ENCODE measurements at regions not wholly inside any gene's neighbourhood (a gene's known extent, or its start where the extent isn't known, plus 50 kb on each side); places are given as distances from the start of the nearest gene placed in this dataset.
"Not testable (repeated sequence)": the region's sequence is repeated elsewhere in the genome, so short reads cannot be mapped to it uniquely, and the experiment has no call there.

DNA sequence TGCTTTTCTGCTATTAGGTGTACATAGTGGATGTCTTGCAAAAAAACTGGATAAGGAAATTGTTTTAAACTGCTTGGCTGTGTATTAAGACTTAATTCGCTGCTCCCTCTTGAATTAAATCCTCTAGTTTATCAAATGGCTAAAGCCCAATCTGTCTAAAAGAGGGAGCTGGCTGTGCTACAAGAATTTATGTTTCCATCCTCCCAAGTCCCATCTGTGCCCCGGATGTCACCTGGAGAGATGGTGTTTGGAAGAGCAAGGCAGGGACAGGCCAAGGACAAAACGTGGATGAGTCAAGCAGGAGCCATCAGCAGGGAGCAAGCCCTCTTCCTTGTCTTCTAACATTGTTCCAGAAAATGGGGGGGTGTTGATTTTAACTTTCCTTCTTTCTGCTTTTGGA is 171.3 kb upstream of the LCORL start:
- no peak for DNase-seq (ENCODE audit: low read depth, low spot score)

DNA sequence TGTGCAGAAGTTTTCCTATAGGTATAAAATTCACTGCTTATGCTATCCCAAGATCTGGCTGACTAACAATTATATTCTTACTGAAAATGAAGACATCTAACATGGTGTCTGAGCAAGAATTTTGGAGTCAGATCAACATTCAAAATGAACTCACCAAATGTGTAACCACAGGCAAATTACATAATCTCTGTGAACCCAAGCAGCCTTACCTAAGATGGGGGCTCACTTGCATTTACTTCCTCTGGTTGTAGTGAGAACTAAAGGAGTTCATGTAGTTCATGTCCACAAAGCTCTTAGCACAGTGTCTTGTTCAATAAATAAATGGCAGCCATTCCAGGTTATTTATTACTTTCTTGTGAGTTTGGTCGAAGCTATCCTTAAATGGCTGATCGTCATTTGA is 163.9 kb upstream of the LCORL start:
- DNase-seq (ENCODE audit: low read depth, low spot score): no peak

DNA sequence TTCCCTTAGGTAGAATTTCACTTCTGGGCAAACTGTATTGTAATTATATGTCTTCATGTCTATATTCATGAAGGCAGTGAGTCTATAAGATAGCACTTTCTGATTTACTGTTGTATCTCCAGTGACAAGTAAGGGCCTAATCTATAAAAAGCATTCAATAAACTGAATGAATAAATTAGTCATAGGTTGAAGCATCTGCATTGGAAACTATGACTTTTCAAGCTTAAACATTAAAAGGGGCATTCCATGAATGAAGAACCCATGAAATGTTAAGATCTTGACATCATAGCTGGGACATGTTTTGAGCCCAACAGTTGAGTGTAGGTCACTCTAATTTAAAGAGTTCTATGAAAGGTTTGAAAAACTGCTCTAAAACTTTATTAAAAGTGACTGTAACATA is 159.3 kb upstream of the LCORL start:
- no peak for DNase-seq (ENCODE audit: low read depth, low spot score)

DNA sequence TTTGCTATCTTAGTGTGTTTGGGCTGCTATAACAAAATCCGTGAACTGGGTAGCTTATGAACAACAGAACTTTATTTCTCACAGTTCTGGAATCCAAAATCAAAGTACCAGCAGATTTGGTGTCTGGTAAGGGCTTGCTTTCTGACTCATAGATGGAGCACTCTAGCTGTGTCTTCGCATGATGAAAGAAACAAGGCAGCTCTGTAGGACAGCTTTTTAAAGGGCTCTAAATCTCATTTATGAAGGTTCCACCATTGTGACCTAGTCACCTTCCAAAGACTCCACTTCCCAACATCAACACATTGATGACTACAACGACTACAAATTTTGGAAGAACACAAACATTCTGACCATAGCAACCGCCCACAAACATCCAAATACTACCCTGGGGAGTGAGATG is 158.6 kb upstream of the LCORL start:
- no peak for DNase-seq (ENCODE audit: low read depth, low spot score)

DNA sequence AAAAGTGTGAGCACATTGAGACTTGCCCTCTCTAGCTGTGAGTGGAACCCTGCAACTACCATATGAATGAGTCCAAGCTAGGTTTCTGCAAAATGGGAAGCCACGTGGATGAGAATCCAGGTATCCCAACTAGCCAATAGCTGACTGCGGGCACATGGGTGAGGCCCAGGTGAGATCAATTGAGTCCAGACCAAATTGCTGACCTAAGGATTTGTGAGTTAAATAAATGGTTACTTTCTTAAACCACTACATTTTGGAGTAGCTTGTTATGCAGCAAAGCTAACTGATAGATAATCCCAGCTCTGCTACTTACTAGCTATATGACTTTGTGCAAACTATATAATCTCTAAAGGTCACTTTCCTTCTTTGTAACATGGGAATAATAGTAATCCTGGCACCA is 150.3 kb upstream of the LCORL start:
- DNase-seq (ENCODE audit: low read depth, low spot score): no peak

DNA sequence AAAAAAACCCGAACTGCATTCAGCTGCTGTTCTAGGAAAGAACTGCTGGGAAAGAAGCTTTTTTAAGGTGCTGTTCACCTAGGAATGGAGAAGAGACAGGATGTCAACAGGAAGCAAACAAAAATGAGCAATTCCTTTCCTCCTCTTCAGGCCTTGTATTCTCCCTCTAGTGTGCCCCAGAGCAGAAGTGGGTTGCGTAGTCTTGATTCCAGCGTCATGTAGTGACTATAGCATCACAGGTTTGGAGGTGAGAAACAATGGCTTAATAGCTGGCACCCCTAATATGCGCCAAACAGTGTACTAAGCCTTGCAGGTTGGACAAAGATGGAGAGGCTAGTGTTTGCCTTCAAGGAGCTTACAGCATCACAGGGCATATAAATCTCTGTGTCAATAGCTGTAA is 146.3 kb upstream of the LCORL start:
- DNase-seq (ENCODE audit: low read depth, low spot score): no peak

DNA sequence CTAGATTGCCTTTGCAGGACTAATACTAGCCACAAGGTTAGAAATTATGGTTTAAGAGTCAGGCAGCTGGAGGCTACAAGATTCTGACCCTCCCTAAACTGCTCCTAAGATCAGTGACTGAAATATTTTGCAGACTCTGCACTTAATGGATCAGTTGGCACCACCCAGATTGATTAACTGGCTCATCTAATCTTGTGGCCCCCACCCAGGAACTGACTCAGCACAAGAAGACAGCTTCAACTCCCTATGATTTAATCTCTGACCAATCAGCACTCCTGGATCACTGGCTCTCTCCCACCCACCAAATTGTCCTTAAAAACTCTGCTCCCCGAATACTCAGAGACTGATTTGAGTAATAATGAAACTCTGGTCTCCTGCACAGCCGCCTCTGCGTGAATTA is 145.4 kb upstream of the LCORL start:
- no peak for DNase-seq (ENCODE audit: low read depth, low spot score)

DNA sequence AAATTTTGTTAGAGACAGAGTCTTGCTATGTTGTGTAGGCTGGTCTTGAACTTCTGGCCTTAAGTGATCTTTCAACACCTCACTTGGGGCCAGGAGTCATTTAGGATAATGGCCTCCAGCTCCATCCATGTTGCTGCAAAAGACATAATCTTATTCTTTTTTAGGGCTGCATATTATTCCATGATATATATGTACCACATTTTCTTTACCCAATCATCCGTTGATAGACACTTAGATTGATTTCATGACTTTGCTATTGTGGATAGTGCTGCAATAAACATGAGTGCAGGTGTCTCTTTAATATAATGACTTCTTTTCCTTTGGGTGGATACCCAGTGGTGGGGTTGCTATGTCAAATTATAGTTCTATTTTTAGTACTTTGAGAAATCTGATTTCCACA is 140.9 kb upstream of the LCORL start:
- no peak for DNase-seq (ENCODE audit: low read depth, low spot score)

DNA sequence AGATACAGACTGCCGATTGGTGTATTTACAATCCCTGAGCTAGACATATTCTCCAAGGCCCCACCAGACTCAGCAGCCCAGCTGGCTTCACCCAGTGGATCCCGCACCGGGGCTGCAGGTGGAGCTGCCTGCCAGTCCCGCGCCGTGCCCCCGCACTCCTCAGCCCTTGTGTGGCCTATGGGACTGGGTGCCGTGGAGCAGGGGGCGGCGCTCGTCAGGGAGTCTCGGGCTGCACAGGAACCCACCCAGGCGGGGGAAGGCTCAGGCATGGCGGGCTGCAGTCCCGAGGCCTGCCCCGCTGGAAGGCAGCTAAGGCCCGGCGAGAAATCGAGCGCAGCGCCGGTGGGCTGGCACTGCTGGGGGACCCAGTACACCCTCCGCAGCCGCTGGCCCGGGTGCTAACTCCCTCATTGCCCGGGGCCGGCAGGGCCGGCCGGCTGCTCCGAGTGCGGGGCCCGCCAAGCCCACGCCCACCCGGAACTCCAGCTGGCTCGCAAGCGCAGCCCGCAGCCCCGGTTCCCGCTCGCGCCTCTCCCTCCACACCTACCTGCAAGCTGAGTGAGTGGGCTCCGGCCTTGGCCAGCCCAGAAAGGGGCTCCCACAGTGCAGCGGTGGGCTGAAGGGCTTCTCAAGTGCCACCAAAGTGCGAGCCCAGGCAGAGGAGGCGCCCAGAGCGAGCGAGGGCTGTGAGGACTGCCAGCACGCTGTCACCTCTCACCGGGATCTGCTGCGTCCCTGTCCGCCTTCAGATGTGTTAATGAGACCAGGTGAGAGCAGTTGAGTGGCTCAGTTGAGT is 137.8 kb upstream of the LCORL start:
- not testable (repeated sequence) for DNase-seq (ENCODE audit: low read depth, low spot score)

DNA sequence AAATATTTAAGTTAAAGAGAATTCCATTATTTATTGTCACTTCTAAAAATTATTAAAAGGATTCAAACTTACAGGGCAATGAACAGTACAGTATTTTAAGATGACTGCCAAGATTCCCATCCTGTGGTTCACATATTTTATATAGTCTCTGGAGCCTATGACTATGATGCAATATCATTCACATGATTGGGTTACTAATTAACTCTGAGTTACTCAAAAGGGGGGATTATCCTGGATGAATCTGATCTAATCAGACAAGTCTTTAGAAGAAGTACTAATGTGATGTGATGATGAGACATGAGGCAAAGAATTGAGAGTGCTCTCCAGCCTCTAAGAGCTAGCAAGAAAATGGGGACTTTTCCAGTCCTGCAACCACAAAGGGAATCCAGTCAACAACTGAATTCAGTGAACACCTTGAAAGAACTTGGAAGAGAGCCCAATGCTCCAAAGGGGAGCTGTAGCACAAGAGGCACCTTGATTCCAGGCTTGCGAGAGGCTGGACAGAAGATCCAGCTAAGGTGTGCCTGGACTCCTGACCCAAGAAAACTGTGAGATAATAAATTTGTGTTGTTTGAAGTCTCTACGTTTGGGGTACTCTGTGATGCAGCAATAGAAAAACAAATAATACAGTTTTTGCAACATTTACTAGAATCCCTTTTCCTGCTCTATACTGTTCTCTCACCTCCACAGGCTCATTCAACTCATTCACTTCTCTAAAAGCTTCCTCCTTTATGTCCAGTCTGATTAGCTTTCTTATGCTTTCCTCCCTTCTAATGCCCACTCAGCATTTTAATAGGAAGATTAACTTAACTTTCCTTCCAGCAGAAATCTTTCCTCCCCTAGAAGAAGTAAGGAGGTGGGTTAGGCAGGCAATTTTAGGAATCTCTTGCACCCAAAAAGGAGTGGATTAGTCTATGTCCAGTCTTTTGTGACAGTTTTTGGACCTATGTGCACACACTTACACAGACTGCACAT is 133.8 kb upstream of the LCORL start:
- no peak for DNase-seq (ENCODE audit: low read depth, low spot score)

DNA sequence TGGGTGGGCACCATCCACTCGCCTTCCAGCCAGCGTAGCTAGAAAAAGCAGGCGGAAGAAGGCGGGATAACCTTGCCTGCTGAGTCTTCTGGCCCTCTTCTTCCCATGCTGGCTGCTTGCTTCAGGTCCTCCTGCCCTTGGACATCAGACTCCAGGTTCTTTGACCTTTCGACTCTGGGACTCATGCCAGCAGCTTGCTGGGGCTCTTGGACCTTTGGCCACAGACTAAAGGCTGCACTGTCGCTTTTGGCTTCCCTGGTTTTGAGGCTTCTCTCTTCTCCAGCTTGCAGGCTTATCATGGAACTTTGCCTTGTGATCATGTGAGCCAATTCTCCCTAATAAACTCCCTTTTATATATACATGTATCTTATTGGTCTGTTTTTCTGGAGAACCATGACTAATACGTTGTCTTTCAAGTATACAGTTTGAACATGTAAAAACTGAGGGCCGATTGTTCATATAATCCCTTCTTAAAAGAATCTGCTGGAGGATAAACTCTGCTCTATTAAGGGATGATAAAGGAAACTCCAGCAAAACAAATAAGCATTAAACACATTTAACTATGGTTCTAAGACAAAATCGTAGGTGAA is 116.6 kb upstream of the LCORL start:
- DNase-seq (ENCODE audit: low read depth, low spot score): no peak

DNA sequence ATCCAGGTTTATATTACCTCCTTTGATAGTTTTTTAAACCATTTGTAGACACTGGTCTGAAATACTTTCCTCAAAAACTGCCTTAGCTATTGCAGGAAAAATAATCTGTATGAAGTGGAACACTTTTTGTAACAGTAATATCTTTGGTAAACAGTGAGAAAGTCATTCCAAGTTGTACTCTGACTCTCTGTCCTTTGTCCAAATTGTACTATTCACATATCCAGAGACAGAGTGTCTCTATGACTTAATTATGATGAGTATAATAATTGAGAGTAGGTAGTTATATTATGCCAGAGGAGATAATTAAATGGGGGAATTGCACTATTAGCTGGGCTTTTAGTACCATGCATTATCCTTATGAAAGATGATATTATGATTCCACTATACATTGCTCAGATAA is 112.6 kb upstream of the LCORL start:
- no peak for DNase-seq (ENCODE audit: low read depth, low spot score)

DNA sequence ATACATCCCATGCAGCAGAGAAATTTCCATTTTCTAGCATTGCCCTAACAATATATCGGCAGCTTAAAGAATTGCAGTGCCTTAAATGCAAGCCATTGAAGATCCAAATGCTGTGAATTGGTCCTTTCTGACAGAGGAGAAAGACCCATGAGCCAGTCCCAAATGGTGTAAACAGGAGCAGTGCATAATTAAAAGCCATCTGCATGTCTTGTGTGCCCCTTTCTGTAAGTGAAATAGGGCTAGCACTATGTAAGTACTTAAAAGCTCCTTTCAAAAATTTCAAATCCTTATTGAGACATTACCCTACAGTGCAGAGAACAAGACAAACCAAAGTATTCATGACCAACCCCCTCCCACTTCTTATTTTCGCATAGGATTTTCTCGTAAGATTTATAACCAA is 108.7 kb upstream of the LCORL start:
- no peak for DNase-seq (ENCODE audit: low read depth, low spot score)

DNA sequence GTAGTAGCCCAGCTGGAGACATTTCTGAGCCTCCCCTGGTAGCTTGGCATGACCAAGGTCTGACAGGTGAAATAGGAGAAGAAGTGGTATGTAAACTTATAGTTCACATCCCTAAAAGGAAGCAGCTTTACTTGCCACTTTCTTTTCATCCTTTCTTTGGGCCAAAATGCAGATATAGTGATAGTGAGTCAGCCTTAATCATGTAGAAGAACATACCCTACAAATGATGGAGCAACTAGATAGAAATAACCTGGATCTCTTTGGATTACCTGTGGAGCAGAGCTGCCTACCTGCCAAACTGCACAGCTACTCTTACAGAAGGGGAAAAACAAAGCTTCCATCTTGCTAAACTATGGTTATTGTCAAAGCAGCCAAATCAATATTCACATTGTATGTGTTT is 106.7 kb upstream of the LCORL start:
- no peak for DNase-seq (ENCODE audit: low read depth, low spot score)

DNA sequence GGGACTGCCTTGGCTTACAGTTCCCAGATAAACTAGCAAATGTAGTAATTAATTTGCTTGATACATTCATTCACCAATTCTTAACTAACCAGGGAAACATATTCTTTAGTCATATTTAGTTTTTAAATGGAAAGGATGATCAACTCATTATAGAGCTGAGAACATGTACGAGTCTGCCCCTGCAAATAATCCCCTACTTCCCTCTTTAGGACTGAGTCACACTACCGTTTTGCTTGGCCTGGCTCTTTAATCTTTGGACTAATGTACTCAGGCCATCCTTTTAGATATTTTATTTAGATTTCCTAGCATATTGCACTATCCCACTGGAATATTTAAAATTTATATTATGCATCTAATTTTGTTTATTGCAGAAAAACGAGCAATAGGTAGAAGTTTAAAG is 105.5 kb upstream of the LCORL start:
- DNase-seq (ENCODE audit: low read depth, low spot score): no peak

DNA sequence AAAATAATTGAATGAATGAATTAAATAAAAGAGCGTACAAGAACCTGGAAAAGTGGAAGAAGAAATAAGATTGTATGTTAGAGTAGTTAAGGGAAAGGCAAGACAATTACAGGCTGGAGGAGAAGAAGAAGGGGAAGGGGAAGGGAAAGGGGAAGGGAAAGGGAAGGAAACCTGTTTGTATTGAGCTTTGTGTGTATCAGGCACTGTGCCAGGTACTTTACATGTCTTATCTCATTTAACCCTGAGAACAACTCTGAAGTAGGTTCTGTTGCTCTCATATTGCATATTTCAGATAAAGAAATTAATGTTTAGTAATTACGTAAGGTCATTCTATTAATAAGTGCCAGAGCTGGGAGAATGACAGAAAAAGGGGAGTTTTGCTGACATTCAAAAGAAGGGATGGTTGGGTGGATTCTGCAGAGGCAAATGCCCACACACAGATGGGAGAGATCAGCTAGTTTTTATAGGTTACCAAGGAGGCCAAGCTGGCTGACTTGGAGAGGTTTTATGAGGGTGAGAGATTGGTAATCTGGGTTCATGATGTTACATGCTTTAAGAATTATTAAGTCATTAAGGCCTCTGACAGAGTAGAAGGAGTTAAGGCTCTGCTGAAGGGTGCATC is 92.3 kb upstream of the LCORL start:
- no peak for DNase-seq (ENCODE audit: low read depth, low spot score)

DNA sequence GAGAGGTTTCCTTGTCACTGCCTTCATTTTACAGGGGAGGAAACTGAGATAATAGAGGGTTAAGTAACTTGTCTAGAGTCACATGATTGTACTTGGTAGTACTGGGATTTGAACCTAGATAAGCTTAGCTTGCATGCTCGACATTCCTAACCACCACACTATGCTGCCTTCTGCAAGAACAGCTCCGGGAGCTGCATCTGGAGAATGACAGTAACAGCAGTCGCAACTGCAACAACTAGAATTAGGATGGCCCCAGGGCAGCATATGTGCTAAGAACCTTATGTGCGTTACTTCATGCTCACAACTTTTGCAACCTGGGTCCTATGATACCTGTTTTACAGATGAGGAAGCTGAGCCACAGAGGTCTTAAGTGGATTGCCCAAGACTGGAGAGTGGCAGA is 89.5 kb upstream of the LCORL start:
- no peak for DNase-seq (ENCODE audit: low read depth, low spot score)

DNA sequence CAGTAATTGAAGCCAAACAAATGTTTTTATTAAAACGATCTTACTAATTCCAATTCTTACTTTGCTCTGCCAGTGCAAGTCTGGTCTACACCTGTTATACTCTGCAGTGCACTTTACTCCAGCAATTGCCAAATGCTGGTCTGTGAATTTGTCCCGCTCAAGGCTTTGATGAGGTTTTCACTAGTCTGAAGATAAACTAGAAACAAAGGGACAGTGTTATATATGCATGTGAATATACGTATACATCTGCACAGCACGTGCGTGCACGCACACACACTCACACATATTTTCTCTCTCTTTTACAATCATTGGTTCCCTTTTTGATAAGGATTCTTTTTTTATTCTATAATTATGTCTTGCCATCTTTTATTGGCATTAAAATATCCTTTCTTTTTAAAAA is 88.5 kb upstream of the LCORL start:
- no peak for DNase-seq (ENCODE audit: low read depth, low spot score)

DNA sequence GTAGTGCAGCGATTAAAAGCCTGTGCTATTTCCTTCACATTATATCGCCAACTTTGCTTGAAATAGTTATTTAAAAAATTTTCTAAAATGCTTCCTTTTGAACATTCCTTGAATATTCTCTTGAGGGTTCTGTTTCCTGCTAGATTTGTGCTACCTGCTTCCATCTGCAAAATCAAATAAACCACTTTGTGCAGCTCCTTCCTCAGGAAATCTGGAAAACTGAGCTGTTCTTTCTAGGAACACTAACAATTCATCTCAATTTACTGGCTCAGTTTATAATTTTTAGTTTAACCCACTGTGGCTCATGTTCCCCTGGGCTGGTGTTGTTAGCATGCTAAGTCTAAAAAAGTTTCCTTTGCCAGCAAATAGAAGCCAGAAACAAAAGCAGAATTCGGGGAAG is 88.1 kb upstream of the LCORL start:
- no peak for DNase-seq (ENCODE audit: low read depth, low spot score)

DNA sequence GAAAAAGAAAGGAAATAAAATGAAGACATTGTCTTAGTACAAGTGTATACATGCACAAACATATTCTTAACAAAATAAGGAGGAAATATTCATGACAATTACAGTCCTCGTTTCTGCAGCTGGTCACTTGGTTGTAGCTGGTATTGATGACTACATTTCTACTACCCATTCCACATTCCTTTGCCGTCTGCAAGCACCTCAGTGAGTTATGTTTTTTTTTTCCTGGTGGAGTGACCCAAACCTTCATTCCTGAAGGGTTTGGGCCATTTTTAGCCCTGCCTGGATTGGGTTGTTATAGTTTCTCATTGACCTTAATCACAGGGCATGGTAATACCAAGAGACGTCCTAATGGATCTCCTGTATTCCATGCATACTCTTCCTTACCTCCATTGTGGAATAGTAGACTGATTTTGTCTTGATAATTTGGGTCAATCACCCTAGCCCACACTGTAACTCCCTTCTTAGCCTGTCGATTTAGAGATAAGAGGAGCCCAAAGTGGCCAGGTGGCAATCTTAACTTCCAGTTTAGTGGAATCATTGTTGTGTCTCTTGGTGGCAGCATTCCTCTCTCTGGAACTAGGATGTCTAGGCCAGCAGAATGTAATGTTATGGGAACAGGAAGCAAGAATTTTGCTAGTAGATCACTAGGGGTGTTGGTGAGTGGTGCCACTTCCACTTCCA is 86.4 kb upstream of the LCORL start:
- DNase-seq (ENCODE audit: low read depth, low spot score): not testable (repeated sequence)

DNA sequence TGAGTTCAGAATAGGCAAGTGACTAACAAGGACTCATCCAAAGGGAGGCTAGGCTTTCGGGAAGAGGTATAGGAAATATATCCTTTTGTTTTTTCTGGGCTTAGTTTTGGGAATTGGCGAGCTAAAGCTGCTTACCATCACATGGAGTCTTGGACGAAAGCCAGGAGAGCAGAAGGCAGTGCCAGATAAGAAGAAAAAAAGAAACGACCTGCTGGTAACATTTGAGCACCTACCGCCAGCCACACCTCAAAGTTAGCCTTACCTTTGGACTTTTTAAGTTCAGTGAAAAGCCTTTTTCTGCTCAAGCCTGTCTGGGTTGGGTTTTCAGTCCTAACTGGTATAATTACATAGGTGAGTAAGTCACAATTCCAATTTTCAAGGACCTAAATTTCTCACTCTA is 85.1 kb upstream of the LCORL start:
- no peak for DNase-seq (ENCODE audit: low read depth, low spot score)

Measured in smooth muscle cell of the brain vasculature (primary cell).